Esophagus muscularis mucosa (tissue), 3 donors: ENCODE measurements at regions not wholly inside any gene's neighbourhood (a gene's known extent, or its start where the extent isn't known, plus 50 kb on each side); places are given as distances from the start of the nearest gene placed in this dataset.

Source experiments
- CTCF ChIP-seq, 3 experiments: fragments of 200-600 bp in 2 of 3; fragments of 450-650 bp in 1 of 3; sonication (generic) in 2 of 3; IDR thresholded peaks; one replicate each; pipeline ENCODE4 v1.5.1; 2017 to 2019; ENCODE audit warnings: antibody characterized with exemption in 3 of 3, mild to moderate bottlenecking in 2 of 3, moderate library complexity in 1 of 3
- POLR2AphosphoS5 ChIP-seq, 2 donors: sonication (generic); formaldehyde crosslinking; IDR thresholded peaks; one replicate each; pipeline ENCODE4 v1.6.1; 2017; ENCODE audit warnings: antibody characterized with exemption in 2 of 2

DNA sequence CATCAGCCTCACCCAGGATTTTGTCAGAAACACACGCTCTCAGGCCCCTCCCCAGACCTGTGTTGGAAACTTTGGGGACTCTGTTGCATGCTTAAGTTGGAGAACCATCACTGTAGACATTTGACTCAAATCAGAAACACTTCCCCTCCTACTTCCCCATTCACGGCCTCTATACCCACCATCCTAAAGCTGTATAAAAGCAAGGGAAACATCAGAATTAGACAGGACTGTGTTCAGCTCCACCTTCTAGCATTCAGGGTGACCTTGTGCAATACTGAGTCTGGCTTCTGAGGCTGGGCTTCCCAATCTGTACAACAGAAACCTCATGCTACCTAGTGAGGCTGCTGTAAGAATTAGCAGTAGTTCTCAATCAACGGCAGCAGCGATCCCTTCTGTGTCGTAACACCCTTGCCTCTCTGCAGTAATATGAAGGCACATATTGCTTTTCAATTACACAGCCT lies 252.3 kb downstream of the LY86 start:
- TF ChIP-seq CTCF (IDR thresholded peaks at IDR 0.05) (no peak), POLR2AphosphoS5 (IDR thresholded peaks at IDR 0.05) (no peak)
